A673 (cell line): ENCODE measurements at regions not wholly inside any gene's neighbourhood (a gene's known extent, or its start where the extent isn't known, plus 50 kb on each side); places are given as distances from the start of the nearest gene placed in this dataset.

Experiments used
- BruUV-seq: library from RNA; stranded (reverse); fragments of 400-500 nt; replicated peaks from 2 replicates; lab custom pipeline; 2021; lab: Mats Ljungman, UMichigan
- CTCF ChIA-PET: fragments of 300-600 bp; sonication (Branson Sonifier 250); formaldehyde crosslinking; loops from one replicate; lab custom pipeline; 2022; ENCODE audit warnings: antibody characterized with exemption; lab: Charles Lee
- POLR2A ChIA-PET: fragments of 300-600 bp; sonication (Branson Sonifier 250); formaldehyde crosslinking; loops from one replicate; lab custom pipeline; 2022; ENCODE audit warnings: antibody characterized with exemption; ENCODE audit not compliant: low non-redundant PET; lab: Charles Lee
- DNase-seq: peaks from one replicate; pipeline ENCODE4 v3.0.0-alpha.2; 2015; ENCODE audit warnings: low spot score
- H3K27ac ChIP-seq: fragments of 200-600 bp; sonication (generic); 2 replicates; pipeline ENCODE4 v1.5.1; 2016; ENCODE audit warnings: mixed run types, low read depth, mild to moderate bottlenecking, mixed read lengths, antibody characterized with exemption, low read length; ENCODE audit not compliant: poor library complexity, severe bottlenecking
- H3K27me3 ChIP-seq: fragments of 200-600 bp; sonication (generic); replicated peaks from 2 replicates; pipeline ENCODE4 v1.6.1; 2017; ENCODE audit warnings: mixed run types, low read depth, mild to moderate bottlenecking, mixed read lengths, antibody characterized with exemption, low read length; ENCODE audit not compliant: insufficient read depth, poor library complexity
- H3K36me3 ChIP-seq: fragments of 200-600 bp; sonication (generic); 2 replicates; pipeline ENCODE4 v1.6.1; 2016; ENCODE audit warnings: mixed run types, mild to moderate bottlenecking, mixed read lengths, antibody characterized with exemption, low read length; ENCODE audit not compliant: insufficient read depth, poor library complexity, severe bottlenecking
- H3K4me1 ChIP-seq: fragments of 200-600 bp; sonication (generic); 2 replicates; pipeline ENCODE4 v1.6.1; 2017; ENCODE audit warnings: mixed run types, mild to moderate bottlenecking, mixed read lengths, antibody characterized with exemption, low read length; ENCODE audit not compliant: insufficient read depth, poor library complexity, severe bottlenecking
- H3K4me3 ChIP-seq: fragments of 200-600 bp; sonication (generic); 2 replicates; pipeline ENCODE4 v1.5.1; 2016; ENCODE audit warnings: low read depth, mixed run types, mild to moderate bottlenecking, mixed read lengths, low read length; ENCODE audit not compliant: poor library complexity, severe bottlenecking
- H3K9me3 ChIP-seq: fragments of 200-600 bp; sonication (generic); 2 replicates; pipeline ENCODE4 v1.6.1; 2016; ENCODE audit warnings: mixed run types, low read depth, mild to moderate bottlenecking, mixed read lengths, antibody characterized with exemption, low read length; ENCODE audit not compliant: poor library complexity, severe bottlenecking
- CTCF ChIP-seq: fragments of 300-800, 200-600 bp; sonication (generic); conservative IDR thresholded peaks from 2 replicates; pipeline ENCODE4 v1.5.1; 2017; ENCODE audit warnings: low read depth, mild to moderate bottlenecking, antibody characterized with exemption, low read length, moderate library complexity, mixed read lengths
- EZH2 ChIP-seq: fragments of 200-600 bp; sonication (generic); IDR thresholded peaks from 2 replicates; pipeline ENCODE4 v1.6.1; 2017; ENCODE audit warnings: borderline replicate concordance, low read depth, mild to moderate bottlenecking, mixed read lengths, antibody characterized with exemption, low read length; ENCODE audit not compliant: poor library complexity, severe bottlenecking
- intact Hi-C: fragments of 100-400 bp; cut with micrococcal nuclease; formaldehyde crosslinking; loops from one replicate; pipeline ENCODE4 v1.10.0; 2022; ENCODE audit not compliant: unreplicated experiment

- Histone ChIP-seq H3K4me3 (no peak overlapping the region), H3K9me3 (no peaks in the 10 kb centered on the region), H3K36me3 (no peaks in the 10 kb centered on the region), H3K4me1 (no peaks in the 10 kb centered on the region), H3K27me3 (no peaks in the 10 kb centered on the region), H3K27ac (no peak overlapping the region)
- intact Hi-C loops: no loop called here
- TF ChIP-seq CTCF: no peak
- no peak for TF ChIP-seq EZH2
- BruUV-seq: no TSS peak
- no peak for DNase-seq
- ChIA-PET POLR2A (no interaction called here), CTCF (no interaction called here)
These were observed 419.9 kb upstream of the PCDH15 start for GRCh38 chr10:55220975-55221374.

- no peak for DNase-seq
- Histone ChIP-seq H3K27me3 (no peaks in the 10 kb centered on the region), H3K4me1 (no peaks in the 10 kb centered on the region), H3K9me3 (no peaks in the 10 kb centered on the region), H3K36me3 (no peaks in the 10 kb centered on the region), H3K4me3 (no peak overlapping the region), H3K27ac (no peak overlapping the region)
- no peak for TF ChIP-seq EZH2
- no peak for TF ChIP-seq CTCF
- no TSS peak for BruUV-seq
- ChIA-PET POLR2A (no interaction called here), CTCF (no interaction called here)
- intact Hi-C loops: no loop called here
These were observed 414.7 kb upstream of the PCDH15 start for GRCh38 chr10:55215699-55216098.

- Histone ChIP-seq H3K27me3 (no peaks in the 10 kb centered on the region), H3K36me3 (no peaks in the 10 kb centered on the region), H3K4me1 (no peaks in the 10 kb centered on the region), H3K9me3 (no peaks in the 10 kb centered on the region), H3K4me3 (no peak overlapping the region), H3K27ac (no peak overlapping the region)
- no TSS peak for BruUV-seq
- CTCF ChIA-PET: no interaction called here
- intact Hi-C loops: no loop called here
- POLR2A ChIA-PET: no interaction called here
- TF ChIP-seq CTCF: no peak
- TF ChIP-seq EZH2: no peak
- DNase-seq: no peak
These were observed 413.6 kb upstream of the PCDH15 start for GRCh38 chr10:55214608-55215007.
